HG03064 (cell line): ENCODE measurements at regions not wholly inside any gene's neighbourhood (a gene's known extent, or its start where the extent isn't known, plus 50 kb on each side); places are given as distances from the start of the nearest gene placed in this dataset.
"Not testable (repeated sequence)": the region's sequence is repeated elsewhere in the genome, so short reads cannot be mapped to it uniquely, and the experiment has no call there.

Experiments used
- ATAC-seq: cut with Tn5 transposase; IDR thresholded peaks from one replicate; pipeline ENCODE4 v1.9.1; 2021; ENCODE audit warnings: low read depth; ENCODE audit not compliant: unreplicated experiment

DNA sequence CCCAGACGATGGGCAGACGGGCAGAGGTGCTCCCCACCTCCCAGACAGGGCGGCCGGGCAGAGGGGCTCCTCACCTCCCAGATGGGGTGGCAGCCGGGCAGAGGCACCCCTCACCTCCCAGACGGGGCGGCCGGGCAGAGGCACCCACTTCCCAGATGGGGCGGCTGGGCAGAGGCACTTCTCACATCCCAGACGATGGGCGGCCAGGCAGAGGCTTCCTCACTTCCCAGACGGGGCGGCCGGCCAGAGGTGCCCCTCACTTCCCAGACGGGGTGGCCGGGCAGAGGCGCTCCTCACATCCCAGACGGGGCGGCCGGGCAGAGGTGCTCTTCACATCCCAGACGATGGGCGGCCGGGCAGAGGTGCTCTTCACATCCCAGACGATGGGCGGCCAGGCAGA, 96.6 kb downstream of the ABCC12 start:
- ATAC-seq, result not testable (repeated sequence)

GRCh38 chr16:48057048-48057447, 98.7 kb downstream of the ABCC12 start:
- ATAC-seq, result no peak

GRCh38 chr16:48054881-48055601, 100.8 kb downstream of the ABCC12 start:
- no peak for ATAC-seq

- no peak for ATAC-seq
Measured at GRCh38 chr16:48053418-48053745, 102.4 kb downstream of the ABCC12 start.

DNA sequence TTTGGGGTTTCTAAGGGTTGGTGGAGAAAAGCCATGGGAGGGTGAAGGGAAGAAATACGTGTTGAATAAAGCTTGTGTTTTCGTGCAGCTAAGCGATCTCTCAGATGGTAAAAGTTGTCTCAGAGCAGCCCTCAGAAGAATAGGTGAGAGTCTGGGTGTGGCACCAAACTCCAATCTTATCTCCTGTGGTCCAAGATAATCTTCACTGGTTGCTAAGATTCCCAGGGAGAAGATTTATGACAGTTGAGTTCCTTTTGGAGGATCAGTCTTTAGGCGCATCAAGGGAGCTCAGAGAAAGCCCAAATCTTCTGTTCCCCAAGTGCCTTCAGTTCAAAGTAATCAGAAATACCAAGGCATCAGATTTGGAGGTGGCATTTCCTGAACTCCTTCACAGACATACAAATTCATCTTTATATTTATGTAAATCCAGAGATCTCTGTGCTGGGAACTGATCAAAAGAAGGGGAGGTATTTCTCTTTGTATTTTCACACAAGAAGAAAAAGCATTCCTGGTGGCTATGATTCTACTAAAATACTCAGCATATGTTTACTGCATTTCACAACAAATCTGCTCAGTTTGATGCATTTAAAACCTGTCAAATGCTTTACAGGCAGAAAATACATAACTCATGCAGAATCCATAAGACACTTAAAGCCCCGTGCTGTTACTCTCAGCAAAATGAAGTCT, 102.9 kb downstream of the ABCC12 start:
- ATAC-seq, result no peak

GRCh38 chr16:48050871-48051270, 104.9 kb downstream of the ABCC12 start:
- ATAC-seq, result no peak

GRCh38 chr16:48049847-48050246, 105.9 kb downstream of the ABCC12 start:
- no peak for ATAC-seq

- no peak for ATAC-seq
Measured at GRCh38 chr16:48047720-48048119, 108.1 kb downstream of the ABCC12 start.

- no peak for ATAC-seq
Measured at GRCh38 chr16:48047241-48047640, 108.6 kb downstream of the ABCC12 start.

DNA sequence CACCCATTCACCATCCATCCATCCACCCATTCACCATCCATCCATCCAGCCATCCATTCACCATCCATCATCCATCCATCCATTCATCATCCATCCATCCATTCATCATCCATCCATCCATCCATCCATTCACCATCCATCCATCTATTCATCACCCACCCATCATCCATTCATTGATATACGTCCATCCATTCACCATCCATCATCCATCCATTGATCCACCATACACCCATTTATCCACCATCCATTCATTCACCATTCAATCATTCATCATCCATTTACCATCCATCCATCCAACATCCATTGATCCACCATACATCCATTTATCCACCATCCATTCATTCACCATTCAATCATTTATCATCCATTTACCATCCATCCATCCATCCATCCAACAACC, 111.7 kb downstream of the ABCC12 start:
- ATAC-seq, result no peak

- no peak for ATAC-seq
Measured at GRCh38 chr16:48041981-48042421, 113.8 kb downstream of the ABCC12 start.

- ATAC-seq, result no peak
Measured at GRCh38 chr16:48035142-48035541, 120.7 kb downstream of the ABCC12 start.

- no peak for ATAC-seq
Measured at GRCh38 chr16:48030926-48031325, 124.9 kb downstream of the ABCC12 start.

DNA sequence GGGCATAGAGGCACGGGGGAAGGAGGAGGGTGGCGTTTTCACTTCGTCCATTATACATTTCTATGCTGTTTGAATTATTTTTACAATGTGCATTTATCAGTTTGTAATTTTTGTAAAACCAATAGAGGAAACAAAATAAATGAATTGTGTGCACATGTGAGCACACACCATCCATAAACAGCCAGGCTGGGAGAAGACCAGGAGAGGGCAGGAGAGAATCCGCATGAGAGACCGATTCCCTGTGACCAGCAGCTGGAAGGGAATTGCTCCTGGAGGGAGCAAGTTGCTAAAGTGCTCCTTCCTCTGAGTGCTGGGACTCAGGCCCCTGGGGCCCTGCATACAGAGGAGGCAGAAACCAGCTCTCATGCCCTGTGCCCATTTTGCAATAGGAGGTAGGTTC, 126.0 kb downstream of the ABCC12 start:
- ATAC-seq, result no peak

- ATAC-seq, result no peak
Measured at GRCh38 chr16:48025359-48025758, 130.4 kb downstream of the ABCC12 start.

DNA sequence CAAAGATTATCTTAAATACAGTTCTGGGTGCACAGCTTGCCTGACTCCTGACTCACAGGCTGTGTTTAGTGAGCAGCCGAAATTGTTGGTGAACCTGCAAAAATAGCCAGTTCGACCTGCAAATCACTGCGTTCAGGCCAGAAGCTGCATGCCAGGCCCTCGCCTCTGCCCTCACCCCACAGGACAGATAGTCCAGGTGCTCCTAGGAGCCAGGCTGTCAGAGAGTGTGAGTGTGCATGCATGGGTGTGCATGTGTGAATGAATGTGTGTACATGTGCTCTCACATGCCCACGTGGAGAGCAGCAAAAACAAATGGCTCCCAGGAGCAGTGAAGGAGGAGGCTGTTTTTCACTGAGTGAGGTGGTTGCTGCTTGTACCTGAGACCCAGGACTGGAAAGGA, 131.8 kb downstream of the ABCC12 start:
- ATAC-seq, result no peak

DNA sequence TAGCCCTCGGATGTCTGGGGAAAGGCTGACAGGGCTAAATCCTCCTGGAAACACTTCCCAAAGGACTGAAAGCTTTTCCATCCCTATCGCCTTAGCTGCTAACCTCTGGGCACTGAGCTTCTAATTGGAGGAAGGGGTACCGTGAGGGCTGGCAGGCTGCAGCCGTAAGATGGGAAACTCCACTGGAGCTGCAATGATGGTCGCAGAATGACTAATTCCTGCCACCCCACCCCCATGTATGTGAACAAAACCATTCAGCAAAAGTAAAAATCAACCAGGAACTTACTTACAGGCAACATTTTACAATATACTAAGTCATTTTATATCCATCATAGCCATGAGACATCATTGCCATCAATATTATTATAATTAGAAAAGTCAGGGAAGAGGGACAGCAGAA, 133.3 kb downstream of the ABCC12 start:
- no peak for ATAC-seq

DNA sequence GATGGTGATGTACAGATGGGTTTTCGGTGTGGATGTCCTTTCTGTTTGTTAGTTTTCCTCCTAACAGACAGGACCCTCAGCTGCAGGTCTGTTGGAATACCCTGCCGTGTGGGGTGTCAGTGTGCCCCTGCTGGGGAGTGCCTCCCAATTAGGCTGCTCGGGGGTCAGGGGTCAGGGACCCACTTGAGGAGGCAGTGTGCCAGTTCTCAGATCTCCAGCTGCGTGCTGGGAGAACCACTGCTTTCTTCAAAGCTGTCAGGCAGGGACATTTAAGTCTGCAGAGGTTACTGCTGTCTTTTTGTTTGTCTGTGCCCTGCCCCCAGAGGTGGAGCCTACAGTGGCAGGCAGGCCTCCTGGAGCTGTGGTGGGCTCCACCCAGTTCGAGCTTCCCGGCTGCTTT, 135.2 kb downstream of the ABCC12 start:
- ATAC-seq, result not testable (repeated sequence)

DNA sequence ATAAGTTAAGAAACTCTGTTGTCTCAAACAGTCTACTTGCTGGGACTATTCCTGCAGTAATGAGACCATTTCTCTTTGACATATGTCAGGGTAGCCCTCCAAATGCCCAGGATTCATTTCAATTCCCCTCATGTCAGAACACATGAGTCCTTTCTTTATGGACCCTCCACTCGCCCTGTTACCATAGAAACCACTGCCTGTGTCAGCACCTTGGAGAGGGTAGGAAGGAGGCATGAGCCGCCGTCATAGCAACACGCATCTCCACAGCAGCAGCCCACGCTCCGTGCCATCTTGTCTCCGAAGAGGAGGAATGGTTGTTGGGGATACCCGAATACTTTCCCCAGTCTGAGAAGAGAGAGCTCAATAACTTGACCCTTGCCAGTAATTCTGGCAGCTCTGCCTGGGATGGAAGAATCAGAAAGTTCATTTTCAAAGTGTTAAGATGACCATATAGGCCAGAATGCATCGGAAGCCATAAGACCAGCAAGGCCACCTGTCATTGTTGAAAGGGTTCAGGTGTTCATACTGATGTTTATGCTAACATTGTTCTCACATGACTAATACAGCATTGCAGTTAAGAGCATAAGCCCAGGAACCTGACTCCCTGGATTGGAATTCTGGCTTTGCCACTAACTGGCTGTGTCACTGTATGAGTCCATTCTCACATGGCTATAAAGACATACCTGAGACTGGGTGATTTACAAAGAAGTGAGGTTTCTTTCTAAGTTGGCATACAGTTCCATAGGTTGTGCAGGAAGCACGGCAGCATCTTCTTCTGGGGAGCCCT, 141.3 kb downstream of the ABCC12 start:
- no peak for ATAC-seq

DNA sequence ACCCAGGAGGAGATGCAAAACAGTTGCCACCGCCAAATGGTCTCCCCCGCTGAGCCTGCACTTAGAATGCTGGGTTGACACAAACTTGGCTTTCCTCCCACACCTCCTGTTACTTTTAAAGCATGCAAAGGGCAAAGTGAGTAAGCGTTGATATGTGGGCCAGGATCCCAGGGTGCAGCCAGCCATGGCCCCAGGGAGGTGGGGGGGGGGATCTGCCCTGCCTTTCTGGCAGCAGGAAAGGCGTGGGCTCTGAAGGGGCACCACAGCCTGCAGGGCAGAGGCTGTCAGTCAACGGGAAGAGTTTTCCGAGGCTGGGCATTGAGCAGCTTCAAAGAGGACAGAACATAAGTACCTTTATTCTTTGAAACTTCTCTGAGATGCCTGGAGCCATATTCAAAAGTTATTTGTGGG, 142.3 kb downstream of the ABCC12 start:
- no peak for ATAC-seq

DNA sequence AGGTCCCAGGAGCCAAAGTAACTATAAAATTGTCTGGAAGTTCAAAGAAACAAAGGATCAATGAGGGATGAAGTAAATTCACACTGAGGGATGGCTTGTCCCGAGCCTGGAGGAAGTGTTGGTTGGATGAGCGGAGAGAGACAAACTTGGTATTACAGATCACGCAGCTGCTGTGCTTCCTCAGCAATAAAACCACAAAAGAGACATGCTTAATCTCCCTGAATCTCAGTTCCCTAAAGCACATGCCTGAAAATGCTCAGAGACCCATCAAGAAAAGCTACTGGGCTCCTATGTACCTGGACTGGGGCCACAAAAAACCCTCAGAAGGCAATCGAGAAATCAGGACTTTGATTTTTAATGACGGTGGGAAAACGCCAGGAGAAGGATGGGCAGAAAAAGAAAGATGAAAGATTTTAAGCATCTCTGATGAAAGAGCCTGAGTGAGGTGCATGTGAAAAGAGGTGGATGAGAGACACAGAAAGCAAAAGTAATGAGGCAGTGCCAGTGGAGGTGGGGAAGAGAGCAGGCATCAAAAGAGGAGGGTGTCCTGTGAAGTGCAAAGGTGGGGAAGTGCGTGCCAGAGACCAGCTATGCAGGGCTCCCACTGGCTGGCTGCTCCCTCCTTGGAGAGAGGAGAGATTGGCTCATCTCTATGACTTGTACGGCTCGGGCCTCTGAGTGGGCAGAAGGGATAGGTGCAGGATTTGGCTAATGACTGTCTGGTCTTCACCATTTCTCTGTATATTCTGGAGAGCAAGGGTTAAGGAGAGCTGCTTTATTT, 143.7 kb downstream of the ABCC12 start:
- no peak for ATAC-seq
